Dedifferentiated amniotic fluid mesenchymal stem cell (primary cell): ENCODE measurements at regions not wholly inside any gene's neighbourhood (a gene's known extent, or its start where the extent isn't known, plus 50 kb on each side); places are given as distances from the start of the nearest gene placed in this dataset.
"Not testable (repeated sequence)": the region's sequence is repeated elsewhere in the genome, so short reads cannot be mapped to it uniquely, and the experiment has no call there.

ENCODE experiments used
- DNase-seq: peaks from one replicate; pipeline ENCODE4 v3.0.0-alpha.2; 2016; ENCODE audit errors: extremely low spot score

DNA sequence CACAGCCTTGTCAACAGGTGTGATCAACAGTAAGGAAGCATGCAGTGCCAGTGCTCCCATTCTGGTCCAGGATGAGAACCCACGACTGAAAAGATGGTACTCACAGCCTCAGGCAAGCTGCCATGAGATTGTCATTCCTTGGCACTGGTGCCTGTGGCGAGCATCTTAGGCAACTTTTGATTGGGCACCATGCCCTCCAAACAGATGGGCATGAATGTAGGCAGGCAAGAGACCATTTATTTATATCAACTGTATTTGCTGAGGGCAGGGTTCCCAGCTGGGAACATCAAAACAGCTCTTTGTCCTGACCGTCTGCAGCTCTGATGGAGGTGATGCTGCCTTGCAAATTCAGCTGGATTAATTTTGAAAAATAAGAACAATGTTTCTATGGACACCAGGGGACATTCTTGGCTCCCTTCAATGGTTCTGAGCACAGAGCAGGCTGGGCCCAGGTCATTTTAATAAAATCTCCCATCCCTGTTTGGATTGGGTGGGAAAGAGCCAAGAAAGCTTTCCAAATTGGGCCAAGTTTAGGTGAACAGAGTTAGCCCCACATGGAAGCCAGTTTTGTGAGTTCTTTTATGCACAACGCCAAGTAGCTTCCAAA is 522.5 kb downstream of the RMST start:
- DNase-seq, result no peak

DNA sequence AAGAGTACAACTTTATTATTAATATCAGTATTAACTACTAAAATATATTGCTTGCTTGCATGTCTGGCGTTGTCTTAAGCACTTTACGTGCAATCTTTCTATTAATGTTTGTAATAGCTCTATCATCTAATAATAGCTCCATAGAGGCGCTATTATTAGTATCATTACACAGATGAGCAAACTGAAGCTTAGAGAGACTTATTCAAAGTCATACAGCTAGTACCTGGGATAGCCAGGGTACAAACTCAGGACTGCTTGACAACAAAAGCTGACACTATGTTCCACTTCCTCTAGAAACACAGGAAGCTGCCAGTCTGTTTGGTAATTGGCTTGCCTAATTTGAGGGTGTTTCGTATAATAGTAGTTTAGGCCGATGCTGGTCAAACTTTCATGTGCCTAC is 523.2 kb downstream of the RMST start:
- DNase-seq, result no peak

DNA sequence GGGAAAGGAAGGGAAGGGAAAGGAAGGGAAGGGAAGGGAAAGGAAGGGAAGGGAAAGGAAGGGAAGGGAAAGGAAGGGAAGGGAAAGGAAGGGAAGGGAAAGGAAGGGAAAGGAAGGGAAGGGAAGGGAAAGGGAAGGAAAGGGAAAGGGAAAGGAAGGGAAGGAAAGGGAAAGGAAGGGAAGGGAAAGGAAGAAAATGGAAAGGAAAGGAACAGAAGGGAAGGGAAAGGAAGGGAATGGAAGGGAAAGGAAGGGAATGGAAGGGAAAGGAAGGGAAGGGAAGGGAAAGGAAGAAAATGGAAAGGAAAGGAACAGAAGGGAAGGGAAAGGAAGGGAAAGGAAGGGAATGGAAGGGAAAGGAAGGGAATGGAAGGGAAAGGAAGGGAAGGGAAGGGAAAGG is 526.0 kb downstream of the RMST start:
- not testable (repeated sequence) for DNase-seq

DNA sequence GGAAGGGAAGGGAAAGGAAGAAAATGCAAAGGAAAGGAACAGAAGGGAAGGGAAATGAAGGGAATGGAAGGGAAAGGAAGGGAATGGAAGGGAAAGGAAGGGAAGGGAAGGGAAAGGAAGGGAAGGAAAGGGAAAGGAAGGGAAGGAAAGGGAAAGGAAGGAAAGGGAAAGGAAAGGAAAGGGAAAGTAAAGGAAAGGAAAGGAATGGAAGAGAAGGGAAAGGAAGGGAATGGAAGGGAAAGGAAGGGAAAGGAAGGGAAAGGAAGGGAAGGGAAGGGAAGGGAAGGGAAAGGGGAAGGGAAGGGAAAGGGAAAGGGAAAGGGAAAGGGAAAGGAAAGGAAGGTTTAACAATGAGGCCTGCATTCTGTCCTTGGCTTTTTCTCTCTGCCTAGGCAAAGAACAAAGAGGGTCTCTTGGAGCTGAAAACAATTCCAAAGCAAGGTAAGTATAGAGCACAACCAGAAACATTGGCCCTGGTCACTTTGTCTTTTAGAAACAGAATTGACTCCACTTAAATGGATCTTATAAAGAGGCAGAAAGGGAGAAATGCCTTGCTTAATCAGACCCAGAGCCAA is 525.9 kb upstream of the TMPO start:
- no peak for DNase-seq

DNA sequence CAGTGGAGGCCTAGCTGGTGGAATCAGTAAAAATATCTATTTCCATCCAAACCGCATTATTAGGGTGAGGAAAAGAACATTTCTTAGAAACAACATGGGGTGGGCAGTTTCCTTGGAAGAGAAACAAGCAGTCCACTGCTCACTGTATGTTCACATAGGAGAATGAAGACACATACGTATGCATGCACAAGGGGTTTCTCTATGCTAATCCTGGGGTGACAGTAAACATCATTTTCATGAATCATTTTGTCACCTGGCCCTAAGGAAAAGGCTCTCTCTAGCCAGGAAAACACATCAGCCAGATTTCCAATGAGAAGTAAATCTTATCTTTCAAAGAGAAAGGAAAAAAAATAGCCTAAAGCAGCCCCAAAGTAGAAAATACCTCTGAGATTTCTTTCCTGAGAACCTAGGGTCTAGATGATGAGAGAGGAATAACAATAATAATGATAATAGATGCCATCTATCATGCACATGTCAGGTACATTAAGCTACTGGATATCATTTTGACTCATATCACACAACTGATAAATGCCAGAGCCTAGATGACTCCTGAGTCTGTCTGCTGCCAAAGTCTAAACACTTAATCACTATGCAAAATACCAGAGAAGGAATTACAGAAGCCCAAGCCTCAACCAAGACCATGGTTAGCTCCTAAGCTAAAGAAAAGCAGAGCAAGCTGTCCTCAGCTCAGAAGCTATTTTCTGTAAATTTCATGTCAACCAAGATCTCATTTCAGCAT is 520.5 kb upstream of the TMPO start:
- no peak for DNase-seq

DNA sequence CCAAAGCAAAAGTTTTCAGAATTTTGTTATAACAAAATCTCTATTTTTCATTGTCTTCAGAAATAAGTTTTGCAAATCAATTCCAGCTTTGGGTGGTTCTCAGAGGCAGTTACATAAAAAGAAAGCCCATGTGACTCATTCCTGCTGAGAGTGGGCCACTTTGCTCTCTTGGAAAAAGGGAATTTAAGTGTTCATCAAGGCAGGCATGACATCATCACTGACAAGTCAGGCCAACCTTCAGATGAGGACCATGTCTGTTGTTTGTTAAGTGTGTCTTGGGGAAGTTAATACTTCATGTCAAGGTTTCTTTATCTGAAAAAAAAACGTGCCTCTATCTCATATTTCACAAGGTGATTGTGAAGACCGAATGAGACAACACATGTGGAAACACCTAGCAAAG is 519.8 kb upstream of the TMPO start:
- no peak for DNase-seq

DNA sequence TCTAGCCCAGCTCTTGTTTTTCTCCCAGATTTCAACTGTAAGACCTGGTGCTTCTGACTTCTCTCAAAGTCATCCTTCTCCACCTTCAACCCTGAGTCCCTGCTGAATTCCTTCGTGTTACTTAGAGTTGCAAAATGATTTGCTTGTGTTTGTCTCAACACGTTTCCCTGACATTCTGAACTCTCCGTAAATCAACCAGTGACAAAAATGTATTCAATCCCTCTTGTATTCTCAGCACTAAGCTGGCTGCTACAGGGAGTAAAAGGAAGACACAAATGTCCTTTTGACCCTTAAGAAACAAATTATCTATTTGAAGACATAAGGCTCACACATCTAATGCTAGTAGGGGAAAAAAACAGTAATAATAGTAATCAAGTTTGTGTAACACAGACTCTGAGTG is 514.0 kb upstream of the TMPO start:
- no peak for DNase-seq

DNA sequence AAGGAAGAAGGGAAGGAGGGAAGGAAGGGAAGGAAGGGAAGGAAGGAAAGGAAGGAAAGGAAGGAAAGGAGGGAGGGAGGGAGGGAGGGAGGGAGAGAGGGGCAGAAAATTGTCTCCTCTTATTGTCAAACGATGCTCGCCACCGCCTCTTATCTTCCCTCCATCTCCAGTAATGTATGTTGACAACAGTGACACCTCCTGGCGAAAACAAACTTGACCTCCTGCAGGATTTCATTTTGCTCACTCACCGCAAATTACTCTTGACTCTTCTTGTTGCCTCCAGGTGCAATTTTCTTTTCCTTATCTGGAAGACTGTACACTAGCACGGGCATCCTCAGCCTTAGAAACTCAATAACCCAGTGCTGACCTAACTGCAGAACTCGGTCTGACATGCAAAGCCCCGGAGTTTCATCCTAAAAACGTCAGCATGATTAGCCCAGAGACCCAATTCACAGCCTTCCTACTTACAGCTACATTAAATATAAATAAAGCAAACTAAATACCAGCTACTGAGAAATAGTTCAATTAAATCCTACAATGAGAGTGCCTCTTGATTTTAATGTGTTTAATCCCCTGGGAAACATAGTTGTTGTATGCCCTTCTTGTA is 512.4 kb upstream of the TMPO start:
- DNase-seq, result no peak

DNA sequence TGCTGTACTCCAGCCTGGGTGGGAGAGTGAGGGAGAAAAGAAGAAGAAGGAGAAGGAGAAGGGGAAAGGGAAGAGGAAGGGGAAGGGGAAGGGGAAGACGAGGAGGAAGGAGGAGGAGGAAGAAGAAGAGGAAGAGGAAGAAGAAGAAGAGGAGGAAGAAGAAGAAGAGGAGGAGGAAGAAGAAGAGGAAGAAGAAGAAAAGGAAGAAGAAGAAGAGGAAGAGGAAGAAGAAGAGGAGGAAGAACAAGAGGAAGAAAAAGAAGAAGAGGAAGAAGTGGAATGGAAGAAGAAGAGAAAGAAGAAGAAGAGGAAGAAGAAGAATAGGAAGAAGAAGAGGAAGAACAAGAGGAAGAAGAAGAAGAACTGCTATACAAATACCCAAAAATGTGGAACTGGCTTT is 507.4 kb upstream of the TMPO start:
- DNase-seq, result no peak

DNA sequence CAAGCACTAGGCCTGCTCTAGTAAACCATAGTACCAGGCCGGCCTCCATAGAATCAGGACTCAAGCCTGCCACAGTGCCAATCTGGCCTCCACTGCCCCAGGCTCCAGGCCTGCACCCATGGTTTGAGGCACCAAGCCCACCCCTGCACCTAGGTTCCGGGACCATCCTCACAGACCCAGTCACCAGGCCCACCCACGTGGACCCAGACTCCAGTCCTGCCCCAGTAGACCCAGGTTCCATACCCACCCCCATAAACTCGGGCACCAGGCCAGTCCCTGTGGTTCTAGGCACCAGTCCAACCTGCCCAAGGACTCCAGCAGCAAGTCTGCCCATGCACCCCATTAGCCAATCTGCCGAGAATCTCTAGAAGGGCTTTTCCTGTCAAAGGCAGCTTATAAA is 501.8 kb upstream of the TMPO start:
- DNase-seq, result no peak

DNA sequence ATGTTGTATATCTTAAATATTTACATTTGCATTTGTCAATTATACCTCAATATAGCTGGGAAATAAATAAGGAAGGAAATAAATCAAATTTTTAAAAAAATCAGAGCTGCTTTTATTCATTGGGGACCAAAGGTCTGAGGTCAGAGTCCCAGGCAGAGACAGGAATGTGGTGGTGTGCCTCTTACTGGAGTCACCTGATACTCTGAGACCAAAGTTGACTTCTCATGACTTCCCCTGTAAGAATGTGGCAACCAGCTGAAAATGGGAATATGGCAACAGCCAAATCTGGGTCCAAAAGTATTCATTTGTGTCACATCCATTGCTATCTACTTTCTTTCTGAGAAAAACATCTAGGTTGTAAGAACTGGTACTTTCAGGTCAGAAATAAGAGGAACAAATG is 496.6 kb upstream of the TMPO start:
- no peak for DNase-seq

DNA sequence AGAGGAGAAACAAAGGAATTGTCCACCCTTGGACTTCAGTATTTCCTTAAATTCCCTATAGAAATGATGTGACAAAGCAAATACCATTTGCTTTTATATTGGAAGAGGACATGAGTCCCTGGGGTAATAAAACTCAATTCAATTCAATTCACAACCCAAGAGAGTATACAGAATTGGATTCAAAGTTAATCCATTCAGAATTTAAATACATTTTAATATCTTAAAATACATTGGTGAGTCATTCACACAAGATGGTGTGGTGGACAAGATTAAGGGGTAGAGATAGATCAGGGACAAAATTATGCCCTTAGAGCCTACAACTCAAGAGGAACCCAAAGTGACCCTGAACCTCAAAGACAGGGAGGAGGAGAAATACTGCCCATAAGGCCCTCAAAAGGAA is 495.0 kb upstream of the TMPO start:
- no peak for DNase-seq

DNA sequence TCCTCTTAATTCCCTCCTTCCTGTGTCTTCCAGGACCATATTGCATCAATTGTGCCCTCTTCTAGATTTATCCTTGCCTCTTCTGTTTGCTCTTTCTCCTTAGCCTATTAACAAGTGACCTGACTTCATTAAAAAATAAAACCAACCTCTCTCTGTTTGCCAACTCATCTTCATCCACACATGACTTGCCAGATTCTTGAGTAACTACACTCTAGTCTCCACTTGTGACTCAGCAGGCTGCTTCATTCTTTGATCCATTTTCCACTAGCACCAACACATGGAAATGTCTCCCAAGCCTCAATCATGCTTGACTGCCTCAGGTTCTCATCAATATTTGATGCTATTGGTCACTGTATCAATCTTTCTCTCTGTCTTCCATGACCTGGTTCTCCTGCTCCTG is 492.4 kb upstream of the TMPO start:
- no peak for DNase-seq

DNA sequence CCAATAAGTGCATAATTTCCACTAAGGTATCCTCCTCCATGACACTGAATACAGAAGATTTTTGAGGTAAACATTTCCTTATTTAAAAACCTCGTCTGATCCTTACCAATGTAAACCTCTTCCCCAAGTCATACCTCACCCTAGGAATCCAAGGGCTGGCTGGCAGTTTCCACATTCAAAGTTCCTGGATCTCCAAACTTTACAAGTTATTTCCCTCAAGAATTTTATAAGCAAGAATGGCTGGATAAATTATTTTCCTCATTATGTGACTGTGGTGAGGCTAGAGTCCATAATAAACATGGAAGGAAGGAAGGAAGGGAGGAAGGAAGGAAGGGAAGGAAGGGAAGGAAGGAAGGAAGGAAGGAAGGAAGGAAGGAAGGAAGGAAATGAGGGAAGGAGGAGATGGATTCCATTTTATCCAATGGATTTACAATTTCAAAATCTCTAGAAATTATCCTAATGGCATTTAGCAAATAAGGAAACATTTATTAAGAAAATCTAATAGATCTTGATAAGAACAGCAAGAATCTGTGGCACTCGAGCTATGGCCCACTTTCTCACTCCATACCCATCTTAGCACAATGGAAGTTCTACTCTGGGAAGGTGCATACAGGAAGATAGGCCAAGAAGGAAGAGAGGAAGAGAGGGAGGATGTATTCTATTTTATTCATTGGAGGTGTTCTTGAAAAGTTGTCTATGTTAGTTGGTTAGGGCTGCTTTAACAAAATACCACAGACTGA is 477.8 kb upstream of the TMPO start:
- DNase-seq, result no peak

DNA sequence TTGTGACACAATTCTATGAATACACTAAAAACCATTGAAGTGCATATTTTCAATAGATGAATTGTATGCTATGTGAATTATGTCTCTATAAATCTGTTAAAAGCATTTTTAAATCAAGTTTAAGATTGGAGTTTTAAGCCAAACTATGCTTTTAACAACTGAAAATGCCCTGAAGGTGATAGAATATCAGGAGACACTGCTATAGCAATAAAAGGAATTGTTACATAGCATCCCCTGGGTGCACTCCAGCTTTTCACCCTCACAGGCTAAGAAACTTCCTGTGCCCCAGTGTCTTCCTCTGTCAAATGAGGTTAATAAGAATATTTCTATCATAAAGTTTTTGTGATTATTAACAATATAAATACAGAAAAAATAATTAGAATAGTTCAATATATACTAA is 472.7 kb upstream of the TMPO start:
- no peak for DNase-seq

DNA sequence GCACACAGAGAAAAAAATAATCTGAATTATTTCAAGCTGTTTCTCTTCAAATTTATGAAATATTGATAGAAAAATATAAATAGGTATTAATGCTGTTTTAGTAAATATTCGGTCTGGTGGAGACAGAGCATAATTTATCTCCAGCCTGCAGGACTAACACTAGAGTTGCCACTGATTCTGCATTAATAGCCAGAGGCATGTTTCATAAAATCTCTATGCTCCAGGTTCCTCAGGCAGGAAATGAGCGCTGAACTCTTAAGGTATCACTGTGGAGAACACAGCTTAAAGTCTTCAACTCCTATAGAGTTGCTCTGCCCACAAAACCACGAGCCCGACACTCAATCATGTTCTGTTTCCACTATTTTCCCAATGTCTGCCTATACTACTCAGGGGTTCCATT is 470.0 kb upstream of the TMPO start:
- DNase-seq, result no peak

DNA sequence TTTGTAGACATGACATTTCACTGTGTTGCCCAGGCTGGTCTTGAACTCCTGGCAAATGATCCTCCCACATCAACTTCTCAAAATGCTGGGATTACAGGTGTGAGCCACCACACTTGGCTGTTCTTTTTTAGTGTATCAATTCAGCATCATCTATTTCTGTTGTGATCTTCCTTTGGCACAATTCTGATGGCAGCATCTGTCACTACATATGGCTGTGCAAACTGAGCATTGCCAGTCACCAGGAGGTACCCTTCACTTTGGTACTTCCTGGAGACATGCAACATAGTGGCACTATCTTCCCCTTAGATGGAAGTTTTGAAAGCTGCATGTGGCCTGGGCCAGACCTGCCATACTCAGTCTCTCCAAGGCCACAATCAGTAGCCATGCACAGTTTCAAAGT is 467.1 kb upstream of the TMPO start:
- no peak for DNase-seq

DNA sequence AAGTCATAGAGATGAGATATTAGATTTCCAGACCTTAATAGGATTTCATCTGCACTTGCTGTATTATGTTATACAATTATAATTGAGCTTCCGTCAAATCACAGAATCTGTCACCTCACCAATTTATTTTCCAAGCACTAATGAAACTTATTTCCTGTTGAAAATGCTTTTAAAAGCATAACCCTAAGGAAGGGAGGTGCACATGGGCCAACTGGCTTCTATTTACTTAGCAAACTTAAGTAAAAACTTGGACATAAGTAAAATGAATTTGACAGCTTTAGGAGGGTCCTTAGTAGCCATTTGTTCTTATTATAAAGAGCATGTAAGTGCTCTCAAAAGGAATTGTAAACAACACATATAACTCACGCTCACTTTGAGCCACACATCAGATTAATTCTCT is 462.2 kb upstream of the TMPO start:
- DNase-seq, result no peak

DNA sequence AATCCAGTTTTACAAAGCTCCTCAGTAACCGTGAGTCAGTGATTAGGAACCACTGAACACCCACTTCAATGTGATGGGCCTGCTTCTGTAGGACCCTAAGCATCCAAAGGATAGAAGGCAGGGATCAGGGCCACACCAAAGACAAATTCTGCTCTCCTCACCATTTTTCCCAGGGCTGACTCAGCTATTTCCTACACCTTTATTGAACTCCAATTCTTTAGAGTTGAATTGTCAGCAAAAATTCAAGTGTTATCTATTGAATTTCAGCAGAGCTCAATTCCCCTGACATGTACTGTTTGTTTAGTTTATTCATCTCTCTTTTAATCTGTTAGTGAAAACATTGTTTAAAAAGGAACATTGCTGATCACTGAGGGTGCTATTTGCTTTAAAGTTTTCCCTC is 457.7 kb upstream of the TMPO start:
- DNase-seq, result no peak

DNA sequence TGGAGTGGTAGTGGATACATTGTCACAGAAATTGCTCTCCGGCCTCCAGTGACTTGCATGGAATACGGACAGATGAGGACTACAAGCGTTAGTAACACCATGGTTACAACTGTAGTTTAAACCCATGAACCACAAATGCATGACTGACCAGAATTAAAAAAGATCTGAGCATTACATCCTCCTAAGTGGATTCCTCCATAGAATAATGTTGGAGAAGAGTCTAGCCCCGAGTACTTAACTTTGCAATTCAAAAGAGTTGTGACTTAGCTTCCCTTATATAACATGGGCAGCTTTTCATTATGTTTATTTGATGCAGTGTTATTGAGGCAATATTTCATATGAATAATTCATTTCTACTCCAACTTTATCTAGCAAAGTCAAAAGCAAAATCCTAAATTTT is 457.2 kb upstream of the TMPO start:
- DNase-seq, result no peak

DNA sequence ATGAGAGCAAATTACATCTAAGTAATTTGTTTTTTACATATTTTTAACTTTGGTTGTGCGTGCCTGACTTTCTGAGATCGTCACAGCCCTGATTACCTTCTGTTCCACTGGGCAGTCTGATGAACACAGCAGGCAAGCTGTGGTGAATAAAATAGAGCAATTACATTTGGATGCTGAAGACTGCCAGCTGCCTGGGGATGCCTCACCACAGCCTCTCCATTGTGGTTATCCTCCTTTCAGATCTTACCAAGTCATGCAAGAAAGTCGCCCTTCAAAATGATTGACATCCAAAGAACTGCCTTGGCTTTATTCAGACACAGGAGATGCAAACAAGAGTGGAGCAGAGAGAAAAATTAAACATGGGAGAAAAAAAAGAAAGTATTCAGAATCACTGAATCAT is 456.6 kb upstream of the TMPO start:
- DNase-seq, result no peak

DNA sequence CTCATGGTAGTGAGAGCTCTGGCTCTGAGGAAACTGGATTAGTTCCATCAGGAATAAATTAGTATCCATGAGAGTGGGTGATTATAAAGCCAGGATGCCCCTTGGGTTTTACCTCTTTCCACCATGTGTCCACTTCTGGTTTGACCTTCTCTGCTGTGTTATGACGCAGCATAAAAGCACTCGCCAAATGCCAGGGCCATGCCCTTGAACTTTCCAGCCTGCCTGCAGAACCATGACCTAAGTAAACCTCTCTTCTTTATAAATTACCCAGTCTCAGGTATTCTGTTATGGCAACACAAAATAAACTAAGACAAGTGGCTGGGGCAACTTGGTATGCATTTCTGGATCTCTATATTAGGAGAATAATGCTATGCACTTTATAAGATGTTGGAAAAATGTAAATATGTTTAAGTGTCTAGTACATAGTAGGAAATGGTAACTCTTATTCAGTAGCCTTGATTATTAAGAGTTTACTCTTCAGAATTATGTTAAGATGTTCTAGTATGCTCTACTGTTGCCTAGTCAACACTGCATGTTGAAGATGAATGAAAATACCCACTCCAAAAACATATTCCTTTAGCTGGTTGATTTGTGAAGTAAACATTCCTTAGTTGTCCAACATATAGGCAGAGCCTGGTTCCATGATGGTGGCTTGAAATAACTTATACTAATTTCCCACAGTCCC is 455.6 kb upstream of the TMPO start:
- DNase-seq, result no peak
